ENCODE measurements at regions not wholly inside any gene's neighbourhood (a gene's known extent, or its start where the extent isn't known, plus 50 kb on each side); places are given as distances from the start of the nearest gene placed in this dataset.

GRCh38 chr6:28782113-28782673, 141.6 kb downstream of the TRIM27 start:
- TF ChIP-seq POLR2A (IDR thresholded peaks at IDR 0.05) (no peak), CTCF (IDR thresholded peaks at IDR 0.05) (no peak)

Measured in ovary (tissue), 3 donors.